Panc1 (cell line): ENCODE measurements at regions not wholly inside any gene's neighbourhood (a gene's known extent, or its start where the extent isn't known, plus 50 kb on each side); places are given as distances from the start of the nearest gene placed in this dataset.
A peak's percentile ranks its signal among the peaks of the same experiment; 100 is the strongest.

Source experiments
- ATAC-seq: fragments of 200-7000 bp; cut with Tn5 transposase; 2 replicates; pipeline ENCODE4 v1.9.1; 2020; ENCODE audit warnings: mild to moderate bottlenecking, moderate library complexity
- BruUV-seq: library from RNA; stranded (reverse); fragments of 400-500 nt; replicated peaks from 2 replicates; lab custom pipeline; 2021; lab: Mats Ljungman, UMichigan
- CTCF ChIA-PET: fragments of 300-600 bp; sonication (Branson Sonifier 250); formaldehyde crosslinking; loops from one replicate; lab custom pipeline; 2022; ENCODE audit warnings: antibody characterized with exemption; lab: Charles Lee
- POLR2A ChIA-PET: fragments of 300-600 bp; sonication (Branson Sonifier 250); formaldehyde crosslinking; loops from one replicate; lab custom pipeline; 2022; ENCODE audit warnings: antibody characterized with exemption; lab: Charles Lee
- DNase-seq: peaks from one replicate; pipeline ENCODE4 v3.0.0-alpha.2; 2010; ENCODE audit warnings: low read depth, low spot score
- H3K27ac ChIP-seq: 2 replicates; pipeline ENCODE4 v1.5.1; 2011; ENCODE audit warnings: mild to moderate bottlenecking, low read length, inconsistent platforms
- H3K27me3 ChIP-seq: fragments of 200-500 bp; sonication (Bioruptor generic); 2 replicates; pipeline ENCODE4 v1.6.0; 2014; ENCODE audit warnings: low read length, inconsistent platforms; ENCODE audit not compliant: control insufficient read depth, insufficient read depth
- H3K36me3 ChIP-seq: fragments of 200-500 bp; sonication (Bioruptor generic); 2 replicates; pipeline ENCODE4 v1.5.1; 2014; ENCODE audit warnings: inconsistent platforms, mild to moderate bottlenecking, low read length, moderate library complexity; ENCODE audit not compliant: control insufficient read depth, insufficient read depth
- H3K4me1 ChIP-seq: 2 replicates; pipeline ENCODE4 v1.5.1; 2011; ENCODE audit warnings: inconsistent platforms, mild to moderate bottlenecking, low read length, moderate library complexity; ENCODE audit not compliant: control insufficient read depth, insufficient read depth
- H3K4me3 ChIP-seq, 2 experiments: 2 replicates each; pipeline ENCODE4 v1.5.1; 2011 to 2012; ENCODE audit warnings: low read depth in 2 of 2, low read length in 2 of 2, mild to moderate bottlenecking in 2 of 2, inconsistent platforms in 1 of 2, moderate library complexity in 1 of 2
- H3K9me3 ChIP-seq: fragments of 200-500 bp; sonication (Bioruptor generic); 2 replicates; pipeline ENCODE4 v1.5.1; 2014; ENCODE audit warnings: low read depth, mild to moderate bottlenecking, inconsistent platforms, low read length, moderate library complexity; ENCODE audit not compliant: control insufficient read depth, insufficient read depth
- CTCF ChIP-seq: fragments of 450-650 bp; IDR thresholded peaks from 2 replicates; pipeline ENCODE4 v1.5.1; 2017; ENCODE audit warnings: mild to moderate bottlenecking
- POLR2AphosphoS5 ChIP-seq: IDR thresholded peaks from 2 replicates; pipeline ENCODE4 v1.6.1; 2012; ENCODE audit warnings: mild to moderate bottlenecking, low read depth, low read length, moderate library complexity
- REST ChIP-seq, 2 experiments: IDR thresholded peaks; 2 replicates each; pipeline ENCODE4 v1.6.1; 2011 to 2012; ENCODE audit warnings: low read depth in 2 of 2, control low read depth in 1 of 2, low read length in 1 of 2, mild to moderate bottlenecking in 1 of 2, moderate library complexity in 1 of 2; ENCODE audit not compliant: insufficient read depth in 1 of 2
- SIN3A ChIP-seq: IDR thresholded peaks from 2 replicates; pipeline ENCODE4 v1.6.1; 2012; ENCODE audit warnings: low read depth, mild to moderate bottlenecking, low read length, moderate library complexity, borderline replicate concordance; ENCODE audit not compliant: insufficient read depth
- TCF7L2 ChIP-seq: IDR thresholded peaks from 2 replicates; pipeline ENCODE4 v1.6.1; 2011; ENCODE audit warnings: mild to moderate bottlenecking, low read depth, low read length, inconsistent platforms
- in situ Hi-C: cut with HindIII; loops from 2 replicates; pipeline ENCODE4 v1.10.0; 2016; ENCODE audit warnings: low sequenced_read_pairs, low pct_unique_long_range_greater_than_20kb
- intact Hi-C: fragments of 100-400 bp; cut with micrococcal nuclease; formaldehyde crosslinking; loops from one replicate; pipeline ENCODE4 v1.10.0; 2022; ENCODE audit not compliant: unreplicated experiment

DNA sequence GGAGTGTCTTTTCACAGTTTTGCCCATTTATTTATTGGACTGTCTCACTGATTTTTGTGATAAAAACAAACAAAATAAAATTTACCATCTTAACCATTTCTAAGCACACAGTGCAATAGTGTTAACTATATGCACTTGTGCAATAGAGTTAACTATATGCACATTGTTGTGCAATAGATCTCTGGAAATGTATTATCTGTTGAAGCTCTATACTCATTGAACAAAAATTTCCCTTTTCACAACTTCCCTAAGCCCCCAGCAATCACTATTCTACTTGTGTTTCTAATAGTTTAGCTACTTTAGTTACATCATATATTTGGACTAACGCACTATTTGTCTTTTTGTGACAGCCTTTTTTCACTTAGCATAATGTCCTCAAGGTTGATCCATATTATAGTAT lies 59.7 kb upstream of the BEX4 start:
- Histone ChIP-seq H3K9me3 (no peaks in the 10 kb centered on the region), H3K27me3 (no peaks in the 10 kb centered on the region), H3K4me1 (peaks cover 22% of the 10 kb centered on the region), H3K36me3 (no peaks in the 10 kb centered on the region), H3K4me3 (no peak overlapping the region), H3K27ac (no peak overlapping the region)
- in situ Hi-C loops (no loop called here), intact Hi-C loops (no loop called here)
- no peak for ATAC-seq
- TF ChIP-seq CTCF (no peak), REST (IDR thresholded peaks at IDR 0.05; ENCODE audit: insufficient read depth in 1 of 2, low read depth in 2 of 2, low read length in 1 of 2) (no peak), SIN3A (no peak), TCF7L2 (no peak), POLR2AphosphoS5 (no peak)
- no peak for DNase-seq
- BruUV-seq, result no TSS peak
- POLR2A ChIA-PET, result no interaction called here
- CTCF ChIA-PET, result no interaction called here

DNA sequence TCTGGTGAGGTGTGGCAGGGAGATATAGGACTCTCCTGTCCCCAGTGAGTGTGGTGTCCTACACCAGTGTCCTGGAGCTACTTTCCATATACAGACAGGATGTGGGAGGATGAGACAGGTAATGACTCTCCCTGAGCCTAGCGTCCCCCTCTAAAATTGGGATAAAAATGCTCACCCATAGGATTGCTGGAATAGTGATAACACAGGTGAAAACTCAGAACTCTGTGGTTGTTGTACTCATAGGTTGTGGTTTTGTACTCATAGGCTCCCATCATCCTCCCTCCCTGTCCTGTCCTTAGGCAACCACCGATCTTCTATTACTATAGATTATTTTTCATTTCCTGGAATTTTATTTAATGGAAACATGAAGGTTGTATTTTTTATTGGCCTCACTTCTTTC lies 60.7 kb upstream of the NXF3 start:
- no peaks in the 10 kb centered on the region for H3K27me3 ChIP-seq
- H3K4me3 ChIP-seq, result no peak overlapping the region
- intact Hi-C loops, result no loop called here
- no TSS peak for BruUV-seq
- peaks cover 22% of the 10 kb centered on the region for H3K4me1 ChIP-seq
- DNase-seq (no peak), ATAC-seq (no peak)
- ChIA-PET POLR2A (no interaction called here), CTCF (no interaction called here)
- H3K36me3 ChIP-seq, result no peaks in the 10 kb centered on the region
- in situ Hi-C loops, result no loop called here
- H3K9me3 ChIP-seq, result peaks cover 4% of the 10 kb centered on the region; the same call in 1 of the 2 replicates
- peak overlapping the region; percentile 19 for H3K27ac ChIP-seq
- TF ChIP-seq REST (IDR thresholded peaks at IDR 0.05; ENCODE audit: insufficient read depth in 1 of 2, low read depth in 2 of 2, low read length in 1 of 2), result no peak
- TF ChIP-seq TCF7L2, result no peak
- TF ChIP-seq SIN3A, result no peak
- TF ChIP-seq POLR2AphosphoS5, result no peak
- TF ChIP-seq CTCF, result no peak
